H1 (cell line): ENCODE measurements at regions not wholly inside any gene's neighbourhood (a gene's known extent, or its start where the extent isn't known, plus 50 kb on each side); places are given as distances from the start of the nearest gene placed in this dataset.

Experiments
- BCL11A ChIP-seq, 2 experiments: IDR thresholded peaks; one replicate each; pipeline ENCODE4 v1.6.1; 2011; ENCODE audit warnings: low read depth in 2 of 2, low read length in 2 of 2, mild to moderate bottlenecking in 2 of 2
- CBX8 ChIP-seq: fragments of 300-800, 300-1000 bp; sonication (generic); IDR thresholded peaks from 2 replicates; pipeline ENCODE4 v1.7.1; 2016; ENCODE audit warnings: low read depth, low read length, borderline replicate concordance
- E2F6 ChIP-seq: IDR thresholded peaks from 2 replicates; pipeline ENCODE4 v1.6.1; 2012; ENCODE audit warnings: inconsistent platforms
- GTF2F1 ChIP-seq: IDR thresholded peaks from 2 replicates; pipeline ENCODE4 v1.6.1; 2012; ENCODE audit warnings: low read depth, low read length, improper control_type of control experiment, borderline replicate concordance
- NANOG ChIP-seq: IDR thresholded peaks from 2 replicates; pipeline ENCODE4 v1.6.1; 2011; ENCODE audit warnings: low read length, low read depth, mild to moderate bottlenecking, inconsistent platforms; ENCODE audit not compliant: insufficient read depth, poor library complexity, severe bottlenecking
- SIN3A ChIP-seq, 2 experiments: IDR thresholded peaks in 1 of 2; conservative IDR thresholded peaks in 1 of 2; 2 replicates each; pipeline ENCODE4 v1.6.1; 2011 to 2012; ENCODE audit warnings: low read length in 2 of 2, improper control_type of control experiment in 1 of 2, low read depth in 1 of 2, mild to moderate bottlenecking in 1 of 2
- SUZ12 ChIP-seq: fragments of 200-600 bp; sonication (generic); IDR thresholded peaks from 2 replicates; pipeline ENCODE4 v1.6.1; 2012; ENCODE audit warnings: mild to moderate bottlenecking, inconsistent platforms, low read length, moderate library complexity, mixed read lengths
- USF2 ChIP-seq: IDR thresholded peaks from 2 replicates; pipeline ENCODE4 v1.6.1; 2011; ENCODE audit warnings: low read length, improper control_type of control experiment

DNA sequence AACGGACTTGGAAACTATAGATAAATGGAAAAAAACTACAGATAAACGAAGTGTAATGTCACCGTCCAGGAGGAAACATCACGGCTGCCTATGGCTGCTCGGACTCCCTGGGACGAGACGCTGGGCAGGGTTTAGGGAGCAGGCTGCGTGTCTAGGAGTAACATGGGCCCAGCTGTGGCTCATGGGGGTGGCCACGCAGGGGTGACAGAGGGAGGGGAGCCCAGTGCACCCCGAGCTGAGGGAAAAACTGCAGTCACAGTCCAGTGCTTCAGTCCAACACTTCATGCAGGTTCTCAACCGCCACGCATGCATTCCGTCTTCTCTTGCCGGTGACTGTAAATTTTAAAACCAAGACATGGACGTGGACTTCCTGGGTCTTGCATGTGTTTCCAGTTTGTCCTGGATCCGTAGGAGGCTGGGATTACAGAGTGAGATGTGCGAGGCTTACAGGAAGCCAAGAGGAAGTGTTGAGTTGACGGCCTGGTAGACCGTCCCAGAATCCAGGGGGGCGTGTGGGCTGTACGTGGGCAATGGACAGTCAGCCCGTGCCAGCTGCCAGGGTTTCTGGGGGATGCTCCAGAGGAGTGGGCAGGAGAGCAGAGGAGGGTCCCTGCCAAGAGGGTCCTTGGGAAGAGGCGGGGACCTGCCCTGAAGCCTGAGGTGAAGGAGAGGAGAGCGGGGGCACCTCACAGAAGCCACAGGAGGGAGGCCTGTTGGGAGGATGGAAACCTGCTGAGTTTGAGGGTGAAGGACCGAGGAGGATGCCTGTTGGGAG, 691.4 kb downstream of the BRD1 start (continued):
- TF ChIP-seq GTF2F1 (no peak), SIN3A (conservative IDR thresholded peaks at IDR 0.05 in 1 of 2, IDR thresholded peaks at IDR 0.05 in 1 of 2; ENCODE audit: low read depth in 1 of 2, low read length in 2 of 2) (no peak), BCL11A (IDR thresholded peaks at IDR 0.05; ENCODE audit: low read depth in 2 of 2, low read length in 2 of 2) (no peak), NANOG (no peak), CBX8 (no peak), SUZ12 (no peak), E2F6 (no peak), USF2 (no peak)
